ENCODE measurements at regions not wholly inside any gene's neighbourhood (a gene's known extent, or its start where the extent isn't known, plus 50 kb on each side); places are given as distances from the start of the nearest gene placed in this dataset.
"Not testable (repeated sequence)": the region's sequence is repeated elsewhere in the genome, so short reads cannot be mapped to it uniquely, and the experiment has no call there.

- DNase-seq (ENCODE audit: low spot score), result no peak
Observed at GRCh38 chr7:12884856-12885440, 197.5 kb downstream of the ARL4A start.

GRCh38 chr7:12888717-12889116, 201.3 kb downstream of the ARL4A start:
- DNase-seq (ENCODE audit: low spot score), result no peak

GRCh38 chr7:12889391-12889790, 202.0 kb downstream of the ARL4A start:
- DNase-seq (ENCODE audit: low spot score), result no peak

GRCh38 chr7:12890586-12890985, 203.2 kb downstream of the ARL4A start:
- no peak for DNase-seq (ENCODE audit: low spot score)

- DNase-seq (ENCODE audit: low spot score), result no peak
Observed at GRCh38 chr7:12893292-12893691, 205.9 kb downstream of the ARL4A start.

- DNase-seq (ENCODE audit: low spot score), result no peak
Observed at GRCh38 chr7:12895296-12895695, 207.9 kb downstream of the ARL4A start.

- DNase-seq (ENCODE audit: low spot score), result no peak
Observed at GRCh38 chr7:12896316-12896715, 208.9 kb downstream of the ARL4A start.

GRCh38 chr7:12898004-12898403, 210.6 kb downstream of the ARL4A start:
- no peak for DNase-seq (ENCODE audit: low spot score)

GRCh38 chr7:12898620-12899019, 211.2 kb downstream of the ARL4A start:
- DNase-seq (ENCODE audit: low spot score), result no peak

GRCh38 chr7:12905671-12906070, 218.2 kb downstream of the ARL4A start:
- no peak for DNase-seq (ENCODE audit: low spot score)

- no peak for DNase-seq (ENCODE audit: low spot score)
Observed at GRCh38 chr7:12907774-12908173, 220.3 kb downstream of the ARL4A start.

GRCh38 chr7:12909483-12909882, 222.1 kb downstream of the ARL4A start:
- no peak for DNase-seq (ENCODE audit: low spot score)

- no peak for DNase-seq (ENCODE audit: low spot score)
Observed at GRCh38 chr7:12911053-12911452, 223.6 kb downstream of the ARL4A start.

- no peak for DNase-seq (ENCODE audit: low spot score)
Observed at GRCh38 chr7:12913002-12913401, 225.6 kb downstream of the ARL4A start.

- DNase-seq (ENCODE audit: low spot score), result no peak
Observed at GRCh38 chr7:12917801-12918200, 230.4 kb downstream of the ARL4A start.

- DNase-seq (ENCODE audit: low spot score), result no peak
Observed at GRCh38 chr7:12921751-12922345, 234.4 kb downstream of the ARL4A start.

- no peak for DNase-seq (ENCODE audit: low spot score)
Observed at GRCh38 chr7:12923971-12924370, 236.5 kb downstream of the ARL4A start.

GRCh38 chr7:12926206-12926605, 238.8 kb downstream of the ARL4A start:
- DNase-seq (ENCODE audit: low spot score), result no peak

GRCh38 chr7:12927635-12928434, 240.4 kb downstream of the ARL4A start:
- no peak for DNase-seq (ENCODE audit: low spot score)

GRCh38 chr7:12929476-12930140, 242.2 kb downstream of the ARL4A start:
- no peak for DNase-seq (ENCODE audit: low spot score)

GRCh38 chr7:12930534-12930933, 243.1 kb downstream of the ARL4A start:
- DNase-seq (ENCODE audit: low spot score), result no peak

GRCh38 chr7:12931465-12931864, 244.0 kb downstream of the ARL4A start:
- not testable (repeated sequence) for DNase-seq (ENCODE audit: low spot score)

GRCh38 chr7:12939694-12940093, 252.3 kb downstream of the ARL4A start:
- no peak for DNase-seq (ENCODE audit: low spot score)
